Hypothalamus (tissue), 51 donors: ENCODE measurements at regions not wholly inside any gene's neighbourhood (a gene's known extent, or its start where the extent isn't known, plus 50 kb on each side); places are given as distances from the start of the nearest gene placed in this dataset.

Source experiments
- DNase-seq, 51 donors: peaks; one replicate each; lab custom pipeline; 2025; lab: John Stamatoyannopoulos, UW

- no peak for DNase-seq
Measured at GRCh38 chr3:124611520-124611919, 118.7 kb upstream of the UMPS start.

GRCh38 chr3:124615896-124616543 lies 114.2 kb upstream of the UMPS start:
- no peak for DNase-seq

- DNase-seq, result no peak
Measured at GRCh38 chr3:124617177-124617576, 113.1 kb upstream of the UMPS start.

GRCh38 chr3:124619887-124620599 lies 110.2 kb upstream of the UMPS start:
- no peak for DNase-seq

GRCh38 chr3:124620600-124621063 lies 109.6 kb upstream of the UMPS start:
- no peak for DNase-seq

GRCh38 chr3:124621498-124621897 lies 108.8 kb upstream of the UMPS start:
- DNase-seq, result no peak

GRCh38 chr3:124625074-124625473 lies 105.2 kb upstream of the UMPS start:
- no peak for DNase-seq

- DNase-seq, result no peak
Measured at GRCh38 chr3:124627501-124627908, 102.7 kb upstream of the UMPS start.

GRCh38 chr3:124628863-124629262 lies 101.4 kb upstream of the UMPS start:
- no peak for DNase-seq

- DNase-seq, result no peak
Measured at GRCh38 chr3:124629497-124629896, 100.8 kb upstream of the UMPS start.

- DNase-seq, result no peak
Measured at GRCh38 chr3:124630960-124631359, 99.3 kb upstream of the UMPS start.

- no peak for DNase-seq
Measured at GRCh38 chr3:124631727-124632126, 98.5 kb upstream of the UMPS start.

- no peak for DNase-seq
Measured at GRCh38 chr3:124632566-124633140, 97.6 kb upstream of the UMPS start.

- no peak for DNase-seq
Measured at GRCh38 chr3:124633524-124633923, 96.7 kb upstream of the UMPS start.

- DNase-seq, result no peak
Measured at GRCh38 chr3:124634210-124635168, 95.8 kb upstream of the UMPS start.

- no peak for DNase-seq
Measured at GRCh38 chr3:124635169-124635539, 95.1 kb upstream of the UMPS start.

GRCh38 chr3:124636101-124636862 lies 94.0 kb upstream of the UMPS start:
- DNase-seq, result no peak

GRCh38 chr3:124636863-124637296 lies 93.4 kb upstream of the UMPS start:
- no peak for DNase-seq

- no peak for DNase-seq
Measured at GRCh38 chr3:124639406-124640237, 90.6 kb upstream of the UMPS start.
